GM23338 (cell line): ENCODE measurements at regions not wholly inside any gene's neighbourhood (a gene's known extent, or its start where the extent isn't known, plus 50 kb on each side); places are given as distances from the start of the nearest gene placed in this dataset.

Source experiments
- ATAC-seq: fragments of 200-7000 bp; cut with Tn5 transposase; 3 replicates; pipeline ENCODE4 v1.9.1; 2020
- DNase-seq: peaks from one replicate; pipeline ENCODE4 v3.0.0-alpha.2; 2015; ENCODE audit warnings: low spot score
- H2AFZ ChIP-seq: fragments of 200-600 bp; sonication (generic); 2 replicates; pipeline ENCODE4 v1.8.0; 2016; ENCODE audit warnings: antibody characterized with exemption, mild to moderate bottlenecking, moderate library complexity
- H3F3A ChIP-seq: fragments of 200-600 bp; sonication (generic); replicated peaks from 2 replicates; pipeline ENCODE4 v1.8.0; 2017; ENCODE audit warnings: antibody characterized with exemption, mixed run types, low read depth
- H3K27ac ChIP-seq: fragments of 200-600 bp; sonication (generic); 2 replicates; pipeline ENCODE4 v1.6.1; 2016; ENCODE audit warnings: low read depth
- H3K27me3 ChIP-seq: fragments of 200-600 bp; sonication (generic); 2 replicates; pipeline ENCODE4 v1.8.0; 2016; ENCODE audit warnings: mild to moderate bottlenecking, mixed run types, moderate library complexity; ENCODE audit not compliant: insufficient read depth
- H3K36me3 ChIP-seq: fragments of 200-600 bp; sonication (generic); 2 replicates; pipeline ENCODE4 v1.8.0; 2016; ENCODE audit warnings: mild to moderate bottlenecking; ENCODE audit not compliant: insufficient read depth
- H3K4me1 ChIP-seq: fragments of 200-600 bp; sonication (generic); 2 replicates; pipeline ENCODE4 v1.8.0; 2016; ENCODE audit warnings: mild to moderate bottlenecking, moderate library complexity; ENCODE audit not compliant: insufficient read depth
- H3K4me2 ChIP-seq: fragments of 200-600 bp; sonication (generic); 2 replicates; pipeline ENCODE4 v1.7.1; 2017; ENCODE audit warnings: mixed run types
- H3K4me3 ChIP-seq: fragments of 200-600 bp; sonication (generic); 2 replicates; pipeline ENCODE4 v1.6.1; 2016; ENCODE audit warnings: mixed run types
- H3K79me2 ChIP-seq: fragments of 200-600 bp; sonication (generic); replicated peaks from 2 replicates; pipeline ENCODE4 v1.8.0; 2017; ENCODE audit warnings: mild to moderate bottlenecking; ENCODE audit not compliant: insufficient read depth
- H3K9me2 ChIP-seq: fragments of 200-600 bp; sonication (generic); 2 replicates; pipeline ENCODE4 v1.8.0; 2017; ENCODE audit not compliant: insufficient read depth
- H4K20me1 ChIP-seq: fragments of 200-600 bp; sonication (generic); replicated peaks from 2 replicates; pipeline ENCODE4 v1.8.0; 2017; ENCODE audit warnings: mild to moderate bottlenecking; ENCODE audit not compliant: insufficient read depth
- H3K27ac Mint-ChIP-seq: 2 replicates; pipeline ENCODE4 v1.8.0; 2020; ENCODE audit warnings: inconsistent platforms, mild to moderate bottlenecking, moderate library complexity, mixed read lengths
- H3K27me3 Mint-ChIP-seq: 3 replicates; pipeline ENCODE4 v1.8.0; 2022; ENCODE audit warnings: low read depth, mild to moderate bottlenecking, moderate library complexity, mixed read lengths, inconsistent platforms; ENCODE audit not compliant: insufficient read depth, poor library complexity
- H3K36me3 Mint-ChIP-seq: 3 replicates; pipeline ENCODE4 v1.8.0; 2021; ENCODE audit warnings: low read depth, mild to moderate bottlenecking, inconsistent platforms, moderate library complexity, mixed read lengths
- H3K4me1 Mint-ChIP-seq: 3 replicates; pipeline ENCODE4 v1.8.0; 2020; ENCODE audit warnings: mild to moderate bottlenecking, inconsistent platforms, mixed read lengths
- H3K4me3 Mint-ChIP-seq: 3 replicates; pipeline ENCODE4 v1.8.0; 2021; ENCODE audit warnings: moderate library complexity, mild to moderate bottlenecking, inconsistent platforms, mixed read lengths
- H3K9me3 Mint-ChIP-seq: 3 replicates; pipeline ENCODE4 v1.8.0; 2020; ENCODE audit warnings: moderate library complexity, mild to moderate bottlenecking, inconsistent platforms, mixed read lengths
- EZH2 ChIP-seq: fragments of 200-600 bp; sonication (generic); IDR thresholded peaks from one replicate; pipeline ENCODE4 v1.8.0; 2017; ENCODE audit warnings: antibody characterized with exemption, mild to moderate bottlenecking, low read depth; ENCODE audit not compliant: unreplicated experiment
- NANOG ChIP-seq: IDR thresholded peaks from 2 replicates; pipeline ENCODE4 v1.6.1; 2016; ENCODE audit warnings: antibody characterized with exemption, borderline replicate concordance
- REST ChIP-seq: IDR thresholded peaks from one replicate; pipeline ENCODE4 v1.6.1; 2018; ENCODE audit warnings: antibody characterized with exemption; ENCODE audit not compliant: unreplicated experiment
- ZNF462 ChIP-seq: fragments of 250-450 bp; sonication (Bioruptor Pico); IDR thresholded peaks from 2 replicates; pipeline ENCODE4 v1.5.0; 2020; ENCODE audit warnings: mild to moderate bottlenecking, moderate library complexity
- TF ChIP-seq, protein P1 (sequence below), 2 experiments: fragments of 200-600 bp in 1 of 2; sonication (generic) in 1 of 2; conservative IDR thresholded peaks; 2 replicates each; pipeline versions ENCODE4 v1.5.1 to v1.6.1; 2016 to 2017; ENCODE audit warnings: antibody characterized with exemption in 2 of 2, low read depth in 2 of 2, mild to moderate bottlenecking in 2 of 2, moderate library complexity in 1 of 2
- TF ChIP-seq, protein P2 (sequence below): IDR thresholded peaks from 2 replicates; pipeline ENCODE4 v1.6.1; 2016; ENCODE audit warnings: antibody characterized with exemption

GRCh38 chrX:39709364-39709763 is 388.4 kb downstream of the BCOR start (continued):
- TF ChIP-seq NANOG: no peak
- TF ChIP-seq, protein P1, sequence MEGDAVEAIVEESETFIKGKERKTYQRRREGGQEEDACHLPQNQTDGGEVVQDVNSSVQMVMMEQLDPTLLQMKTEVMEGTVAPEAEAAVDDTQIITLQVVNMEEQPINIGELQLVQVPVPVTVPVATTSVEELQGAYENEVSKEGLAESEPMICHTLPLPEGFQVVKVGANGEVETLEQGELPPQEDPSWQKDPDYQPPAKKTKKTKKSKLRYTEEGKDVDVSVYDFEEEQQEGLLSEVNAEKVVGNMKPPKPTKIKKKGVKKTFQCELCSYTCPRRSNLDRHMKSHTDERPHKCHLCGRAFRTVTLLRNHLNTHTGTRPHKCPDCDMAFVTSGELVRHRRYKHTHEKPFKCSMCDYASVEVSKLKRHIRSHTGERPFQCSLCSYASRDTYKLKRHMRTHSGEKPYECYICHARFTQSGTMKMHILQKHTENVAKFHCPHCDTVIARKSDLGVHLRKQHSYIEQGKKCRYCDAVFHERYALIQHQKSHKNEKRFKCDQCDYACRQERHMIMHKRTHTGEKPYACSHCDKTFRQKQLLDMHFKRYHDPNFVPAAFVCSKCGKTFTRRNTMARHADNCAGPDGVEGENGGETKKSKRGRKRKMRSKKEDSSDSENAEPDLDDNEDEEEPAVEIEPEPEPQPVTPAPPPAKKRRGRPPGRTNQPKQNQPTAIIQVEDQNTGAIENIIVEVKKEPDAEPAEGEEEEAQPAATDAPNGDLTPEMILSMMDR (conservative IDR thresholded peaks at IDR 0.05; ENCODE audit: low read depth in 2 of 2): no peak
- TF ChIP-seq, protein P2, sequence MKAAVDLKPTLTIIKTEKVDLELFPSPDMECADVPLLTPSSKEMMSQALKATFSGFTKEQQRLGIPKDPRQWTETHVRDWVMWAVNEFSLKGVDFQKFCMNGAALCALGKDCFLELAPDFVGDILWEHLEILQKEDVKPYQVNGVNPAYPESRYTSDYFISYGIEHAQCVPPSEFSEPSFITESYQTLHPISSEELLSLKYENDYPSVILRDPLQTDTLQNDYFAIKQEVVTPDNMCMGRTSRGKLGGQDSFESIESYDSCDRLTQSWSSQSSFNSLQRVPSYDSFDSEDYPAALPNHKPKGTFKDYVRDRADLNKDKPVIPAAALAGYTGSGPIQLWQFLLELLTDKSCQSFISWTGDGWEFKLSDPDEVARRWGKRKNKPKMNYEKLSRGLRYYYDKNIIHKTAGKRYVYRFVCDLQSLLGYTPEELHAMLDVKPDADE: no peak

GRCh38 chrX:39709812-39710211 is 387.9 kb downstream of the BCOR start:
- H3K4me2 ChIP-seq: no peak overlapping the region
- no peak overlapping the region for H3K27ac ChIP-seq
- ATAC-seq: no peak
- Mint-ChIP-seq H3K27me3 (peaks cover 2% of the 10 kb centered on the region), H3K27ac (no peak overlapping the region; the same call in 1 of the 2 replicates), H3K4me1 (no peaks in the 10 kb centered on the region), H3K4me3 (no peak overlapping the region), H3K9me3 (no peaks in the 10 kb centered on the region; the same call in 2 of the 3 replicates), H3K36me3 (peaks cover 3% of the 10 kb centered on the region; the same call in 2 of the 3 replicates)
- TF ChIP-seq REST (no peak), EZH2 (no peak), ZNF462 (CRISPR knock-in tag) (no peak)
- no peaks in the 10 kb centered on the region for H3K27me3 ChIP-seq
- no peaks in the 10 kb centered on the region for H3K36me3 ChIP-seq
- H3K4me1 ChIP-seq: no peaks in the 10 kb centered on the region
- no peak for DNase-seq
- H4K20me1 ChIP-seq: no peaks in the 10 kb centered on the region
- no peaks in the 10 kb centered on the region for H3K79me2 ChIP-seq
- no peaks in the 10 kb centered on the region for H3F3A ChIP-seq
- H3K4me3 ChIP-seq: no peak overlapping the region
- no peak overlapping the region for H2AFZ ChIP-seq
- H3K9me2 ChIP-seq: no peaks in the 10 kb centered on the region
